Neural progenitor cell (in vitro differentiated cells): ENCODE measurements at regions not wholly inside any gene's neighbourhood (a gene's known extent, or its start where the extent isn't known, plus 50 kb on each side); places are given as distances from the start of the nearest gene placed in this dataset.

Experiments
- CTCF ChIP-seq: fragments of 200-600 bp; sonication (generic); IDR thresholded peaks from 2 replicates; pipeline ENCODE4 v1.5.1; 2017; ENCODE audit warnings: antibody characterized with exemption, mild to moderate bottlenecking
- EZH2 ChIP-seq: fragments of 200-600 bp; sonication (generic); IDR thresholded peaks from 2 replicates; pipeline ENCODE4 v1.6.1; 2017; ENCODE audit warnings: antibody characterized with exemption, mild to moderate bottlenecking, moderate library complexity
- EZH2phosphoT487 ChIP-seq: fragments of 200-600 bp; sonication (generic); IDR thresholded peaks from 2 replicates; pipeline ENCODE4 v1.6.1; 2017; ENCODE audit warnings: antibody characterized with exemption

- TF ChIP-seq CTCF (no peak), EZH2phosphoT487 (no peak), EZH2 (no peak)
Measured at GRCh38 chr3:27642796-27643195, 79.3 kb downstream of the EOMES start.
